K562 (cell line): ENCODE measurements at regions not wholly inside any gene's neighbourhood (a gene's known extent, or its start where the extent isn't known, plus 50 kb on each side); places are given as distances from the start of the nearest gene placed in this dataset.

Experiments
- ATAC-seq: fragments of 200-7000 bp; cut with Tn5 transposase; 3 replicates; pipeline ENCODE4 v1.9.1; 2020; ENCODE audit warnings: moderate library complexity
- BruUV-seq: library from RNA; stranded (reverse); fragments of 400-500 nt; replicated peaks from 2 replicates; lab custom pipeline; 2021; lab: Mats Ljungman, UMichigan
- CTCF ChIA-PET: fragments of 300-600 bp; formaldehyde crosslinking; extraction: SDS; loops from one replicate; lab custom pipeline; 2021; ENCODE audit warnings: low intra/inter-chr PET ratio; lab: Yijun Ruan, JAX
- POLR2A ChIA-PET: fragments of 300-600, 350-650 bp; sonication (Branson Sonifier 250); formaldehyde crosslinking; extraction: SDS; loops from one replicate; lab custom pipeline; 2021; ENCODE audit warnings: antibody characterized with exemption, inconsistent platforms; lab: Yijun Ruan, JAX
- DNase-seq, 4 experiments: peaks; one replicate each; pipeline versions ENCODE4 v3.0.0 to v3.0.0-alpha.2; 2011 to 2018; ENCODE audit warnings: low spot score in 3 of 4, mixed read lengths in 3 of 4; ENCODE audit errors: extremely low read depth in 1 of 4
- FAIRE-seq: peaks from 2 replicates; lab custom pipeline; 2011; peaks lifted over from hg19 to GRCh38; lab: Jason Lieb, UNC
- H2AFZ ChIP-seq: 2 replicates; pipeline ENCODE4 v1.6.0; 2011; ENCODE audit warnings: low read depth, low read length, control low read depth, inconsistent platforms
- H3K27ac ChIP-seq: fragments of 200-600 bp; 3 replicates; pipeline ENCODE4 v1.8.0; 2011; ENCODE audit warnings: low read depth, mild to moderate bottlenecking, control low read depth, inconsistent platforms, low read length, moderate library complexity, mixed read lengths; ENCODE audit errors: extremely low read depth
- H3K27me3 ChIP-seq, 2 experiments: fragments of 300-600 bp in 1 of 2; 2 replicates in 1 of 2; 3 replicates in 1 of 2; pipeline versions ENCODE4 v1.6.0 to v1.8.0; 2011; ENCODE audit warnings: inconsistent platforms in 2 of 2, low read length in 2 of 2, mild to moderate bottlenecking in 1 of 2, mixed read lengths in 1 of 2, moderate library complexity in 1 of 2; ENCODE audit not compliant: control insufficient read depth in 2 of 2, insufficient read depth in 2 of 2
- H3K36me3 ChIP-seq: fragments of 300-600 bp; 3 replicates; pipeline ENCODE4 v1.8.0; 2011; ENCODE audit warnings: mild to moderate bottlenecking, low read length, inconsistent platforms; ENCODE audit not compliant: control insufficient read depth, insufficient read depth
- H3K4me1 ChIP-seq, 2 experiments: fragments of 200-600 bp in 1 of 2; replicated peaks in 1 of 2; 2 replicates in 1 of 2; 3 replicates in 1 of 2; pipeline versions ENCODE4 v1.5.1 to v1.8.0; 2011; ENCODE audit warnings: inconsistent platforms in 2 of 2, low read length in 2 of 2, mild to moderate bottlenecking in 1 of 2, mixed read lengths in 1 of 2, moderate library complexity in 1 of 2; ENCODE audit not compliant: control insufficient read depth in 2 of 2, insufficient read depth in 2 of 2
- H3K4me2 ChIP-seq: 2 replicates; pipeline ENCODE4 v1.6.1; 2011; ENCODE audit warnings: low read length, control low read depth, inconsistent platforms, mixed read lengths; ENCODE audit not compliant: insufficient read depth
- H3K4me3 ChIP-seq: fragments of 200-600 bp; sonication (generic), shearing (Covaris generic); 2 replicates; pipeline ENCODE4 v1.5.1; 2016; ENCODE audit warnings: control low read depth, inconsistent platforms
- H3K79me2 ChIP-seq: fragments of 200-600 bp; 3 replicates; pipeline ENCODE4 v1.8.0; 2011; ENCODE audit warnings: low read length, inconsistent platforms; ENCODE audit not compliant: control insufficient read depth, insufficient read depth
- H3K9ac ChIP-seq, 2 experiments: 2 replicates each; pipeline versions ENCODE4 v1.6.0 to v1.6.1; 2011; ENCODE audit warnings: low read depth in 2 of 2, low read length in 2 of 2, control low read depth in 1 of 2, inconsistent platforms in 1 of 2, mild to moderate bottlenecking in 1 of 2, mixed read lengths in 1 of 2; ENCODE audit not compliant: insufficient read depth in 1 of 2
- H3K9me1 ChIP-seq: one replicate; pipeline ENCODE4 v1.6.0; 2011; ENCODE audit warnings: inconsistent platforms, mild to moderate bottlenecking, low read length, moderate library complexity; ENCODE audit not compliant: control insufficient read depth, insufficient read depth
- H3K9me3 ChIP-seq: replicated peaks from 2 replicates; pipeline ENCODE4 v1.5.1; 2011; ENCODE audit warnings: low read depth, low read length, inconsistent platforms; ENCODE audit not compliant: control insufficient read depth, insufficient read depth
- H4K20me1 ChIP-seq: replicated peaks from 2 replicates; pipeline ENCODE4 v1.6.1; 2011; ENCODE audit warnings: low read length, inconsistent platforms, mixed read lengths; ENCODE audit not compliant: control insufficient read depth, insufficient read depth
- ARID3A ChIP-seq: IDR thresholded peaks from 2 replicates; pipeline ENCODE4 v1.6.1; 2012; ENCODE audit warnings: low read depth, low read length, improper control_type of control experiment, borderline replicate concordance
- CHD4 ChIP-seq: fragments of 200-600 bp; sonication (generic); IDR thresholded peaks from 3 replicates; pipeline ENCODE4 v1.6.1; 2012; ENCODE audit warnings: low read depth, mild to moderate bottlenecking, mixed read lengths, low read length, inconsistent platforms; ENCODE audit not compliant: insufficient read depth, insufficient replicate concordance, poor library complexity, severe bottlenecking
- CREB1 ChIP-seq, 2 experiments: sonication (generic) in 1 of 2; formaldehyde crosslinking in 1 of 2; IDR thresholded peaks; 2 replicates each; pipeline versions ENCODE4 v1.6.1 to v1.8.0; 2012 to 2022; ENCODE audit warnings: inconsistent platforms in 1 of 2, mild to moderate bottlenecking in 1 of 2, missing genetic modification reagents in 1 of 2, moderate library complexity in 1 of 2
- GTF2A2 ChIP-seq: IDR thresholded peaks from 2 replicates; pipeline ENCODE4 v1.6.1; 2016; ENCODE audit warnings: mild to moderate bottlenecking, missing genetic modification characterization, missing compliant biosample characterization
- HDAC1 ChIP-seq, 2 experiments: fragments of 450-650 bp; IDR thresholded peaks; 2 replicates each; pipeline ENCODE4 v1.6.1; 2016 to 2017; ENCODE audit warnings: inconsistent platforms in 1 of 2, mild to moderate bottlenecking in 1 of 2, moderate library complexity in 1 of 2
- HMG20B ChIP-seq: fragments of 250-450 bp; sonication (Bioruptor Pico); IDR thresholded peaks from 2 replicates; pipeline ENCODE4 v1.5.0; 2021; ENCODE audit warnings: mild to moderate bottlenecking
- JUN ChIP-seq, 2 experiments: sonication (generic) in 1 of 2; formaldehyde crosslinking in 1 of 2; IDR thresholded peaks; 2 replicates each; pipeline versions ENCODE4 v1.6.1 to v1.8.0; 2012 to 2022; ENCODE audit warnings: borderline replicate concordance in 2 of 2, mild to moderate bottlenecking in 2 of 2, improper control_type of control experiment in 1 of 2, low read depth in 1 of 2, low read length in 1 of 2, missing genetic modification reagents in 1 of 2
- KLF13 ChIP-seq: fragments of 450-650 bp; IDR thresholded peaks from 2 replicates; pipeline ENCODE4 v1.6.1; 2016; ENCODE audit warnings: missing genetic modification characterization, low read depth, mild to moderate bottlenecking, missing compliant biosample characterization, moderate library complexity, borderline replicate concordance
- MEF2A ChIP-seq: IDR thresholded peaks from 2 replicates; pipeline ENCODE4 v1.6.1; 2011; ENCODE audit warnings: low read depth, mild to moderate bottlenecking, low read length, moderate library complexity; ENCODE audit not compliant: control insufficient read depth
- MLLT1 ChIP-seq, 2 experiments: fragments of 450-650 bp; IDR thresholded peaks; 2 replicates each; pipeline ENCODE4 v1.6.1; 2016
- NFE2L1 ChIP-seq: fragments of 450-650 bp; IDR thresholded peaks from 2 replicates; pipeline ENCODE4 v1.6.1; 2016; ENCODE audit warnings: missing genetic modification characterization, low read depth, mild to moderate bottlenecking, missing compliant biosample characterization, moderate library complexity, borderline replicate concordance
- PYGO2 ChIP-seq: fragments of 450-650 bp; IDR thresholded peaks from 2 replicates; pipeline ENCODE4 v1.6.1; 2016; ENCODE audit warnings: mild to moderate bottlenecking, missing genetic modification characterization, moderate library complexity, missing compliant biosample characterization
- SMARCA5 ChIP-seq: fragments of 450-650 bp; IDR thresholded peaks from 2 replicates; pipeline ENCODE4 v1.6.1; 2016
- TAF15 ChIP-seq: fragments of 200-400 bp; formaldehyde crosslinking; IDR thresholded peaks from 2 replicates; pipeline ENCODE4 v1.6.1; 2017; ENCODE audit warnings: mild to moderate bottlenecking, low read depth, low read length, moderate library complexity
- U2AF2 ChIP-seq: fragments of 200-400 bp; formaldehyde crosslinking; optimal IDR thresholded peaks from 2 replicates; pipeline ENCODE3; 2017; ENCODE audit warnings: low read depth, mild to moderate bottlenecking, low read length
- ZBTB9 ChIP-seq: fragments of 450-650 bp; formaldehyde crosslinking; IDR thresholded peaks from 2 replicates; pipeline ENCODE4 v1.4.0; 2020; ENCODE audit warnings: mild to moderate bottlenecking, moderate library complexity
- ZNF24 ChIP-seq: fragments of 450-650 bp; IDR thresholded peaks from 2 replicates; pipeline ENCODE4 v1.6.1; 2016
- ZNF431 ChIP-seq: sonication (generic); formaldehyde crosslinking; IDR thresholded peaks from 2 replicates; pipeline ENCODE4 v1.8.0; 2022; ENCODE audit warnings: mild to moderate bottlenecking, missing genetic modification reagents
- ZNF780A ChIP-seq: fragments of 250-450 bp; sonication (Bioruptor Pico); IDR thresholded peaks from 2 replicates; pipeline ENCODE4 v1.5.0; 2021; ENCODE audit warnings: mild to moderate bottlenecking
- WGBS: fragments of 100-300 bp; shearing (Covaris generic); methylation state at CpG from one replicate; pipeline ENCODE4 v1.1.6; 2016; ENCODE audit warnings: low coverage, mixed read lengths; ENCODE audit not compliant: insufficient coverage; ENCODE audit errors: missing lambda C conversion rate; 5-methylcytosine and 5-hydroxymethylcytosine counted together
- in situ Hi-C: fragments of 300-500 bp; cut with MboI; formaldehyde crosslinking; loops from 4 replicates; pipeline ENCODE4 v1.15.0; 2018; ENCODE audit warnings: inconsistent platforms, mixed read lengths
- intact Hi-C: fragments of 100-400 bp; cut with micrococcal nuclease; formaldehyde crosslinking; loops from 2 replicates; pipeline ENCODE4 v1.14.2; 2022

GRCh38 chr9:26142631-26143030, 464.4 kb upstream of the TUSC1 start:
- no peaks in the 10 kb centered on the region for H3K9me3 ChIP-seq

More at GRCh38 chr9:26142631-26143030, 464.4 kb upstream of the TUSC1 start:
- BruUV-seq, result no TSS peak
- Histone ChIP-seq H3K9me1 (no peaks in the 10 kb centered on the region), H2AFZ (no peak overlapping the region), H3K27ac (no peak overlapping the region), H3K9ac (no peak overlapping the region), H3K4me3 (no peak overlapping the region), H3K36me3 (no peaks in the 10 kb centered on the region), H3K4me2 (no peak overlapping the region), H4K20me1 (no peaks in the 10 kb centered on the region), H3K4me1 (no peaks in the 10 kb centered on the region), H3K27me3 (no peaks in the 10 kb centered on the region), H3K79me2 (no peaks in the 10 kb centered on the region)
- TF ChIP-seq U2AF2, result no peak
- no peak for TF ChIP-seq ZNF24
- no peak for TF ChIP-seq MEF2A
- no peak for TF ChIP-seq HDAC1 (IDR thresholded peaks at IDR 0.05)
- no peak for TF ChIP-seq ARID3A
- no peak for TF ChIP-seq ZBTB9 (CRISPR knock-in tag)
- TF ChIP-seq SMARCA5, result no peak
- TF ChIP-seq GTF2A2 (tag), result no peak
- TF ChIP-seq MLLT1 (IDR thresholded peaks at IDR 0.05), result no peak
- no peak for TF ChIP-seq TAF15
- no peak for TF ChIP-seq ZNF431 (CRISPR knock-in tag)
- TF ChIP-seq CREB1 (IDR thresholded peaks at IDR 0.05), result no peak
- no peak for TF ChIP-seq CREB1 (CRISPR knock-in tag; IDR thresholded peaks at IDR 0.05)
- TF ChIP-seq HMG20B (CRISPR knock-in tag), result no peak
- no peak for TF ChIP-seq NFE2L1 (tag)
- TF ChIP-seq CHD4, result no peak
- TF ChIP-seq ZNF780A (CRISPR knock-in tag), result no peak
- no peak for TF ChIP-seq JUN (IDR thresholded peaks at IDR 0.05; ENCODE audit: borderline replicate concordance, low read depth, low read length)
- TF ChIP-seq JUN (CRISPR knock-in tag; IDR thresholded peaks at IDR 0.05; ENCODE audit: borderline replicate concordance), result no peak
- no peak for TF ChIP-seq PYGO2
- no peak for TF ChIP-seq KLF13 (tag)
- no peak for DNase-seq
- POLR2A ChIA-PET, result no interaction called here
- CTCF ChIA-PET, result no interaction called here
- in situ Hi-C loops, result no loop called here
- intact Hi-C loops, result no loop called here
- WGBS, result no CpG with 5 or more reads among the region's 6 CpGs
- ATAC-seq, result no peak
- no peak for FAIRE-seq
